Prostate gland (tissue), 2 donors: ENCODE measurements at regions not wholly inside any gene's neighbourhood (a gene's known extent, or its start where the extent isn't known, plus 50 kb on each side); places are given as distances from the start of the nearest gene placed in this dataset.

Experiments used
- DNase-seq: peaks from one replicate; pipeline ENCODE4 v3.0.0-alpha.2; 2019; ENCODE audit warnings: low spot score
- H3K27ac ChIP-seq, 2 donors: fragments of 200-600 bp; sonication (generic); 2 replicates each; pipeline ENCODE4 v1.5.1; 2017 to 2019
- H3K27me3 ChIP-seq: fragments of 200-600 bp; sonication (generic); replicated peaks from 2 replicates; pipeline ENCODE4 v1.5.1; 2019; ENCODE audit not compliant: insufficient read depth
- H3K36me3 ChIP-seq, 2 donors: fragments of 200-600 bp; sonication (generic); 1 replicate in 1 of 2; 2 replicates in 1 of 2; pipeline versions ENCODE4 v1.5.1 to v1.8.1; 2017 to 2019
- H3K4me1 ChIP-seq: fragments of 200-600 bp; sonication (generic); replicated peaks from 2 replicates; pipeline ENCODE4 v1.5.1; 2019
- H3K4me3 ChIP-seq, 2 donors: fragments of 200-600 bp; sonication (generic); 2 replicates each; pipeline ENCODE4 v1.5.1; 2017 to 2019
- H3K9me3 ChIP-seq: fragments of 200-600 bp; sonication (generic); 2 replicates; pipeline ENCODE4 v1.5.1; 2017
- POLR2A ChIP-seq: fragments of 450-650 bp; IDR thresholded peaks from one replicate; pipeline ENCODE4 v1.6.1; 2016; ENCODE audit warnings: antibody characterized with exemption, mild to moderate bottlenecking
- POLR2AphosphoS5 ChIP-seq: sonication (generic); formaldehyde crosslinking; IDR thresholded peaks from one replicate; pipeline ENCODE4 v1.6.1; 2017; ENCODE audit warnings: antibody characterized with exemption
- WGBS: methylation state at CpG from one replicate; pipeline ENCODE4 v1.1.5; 2018; 5-methylcytosine and 5-hydroxymethylcytosine counted together
- intact Hi-C: fragments of 100-400 bp; cut with DNase I; formaldehyde crosslinking; loops from one replicate; pipeline ENCODE4 v1.14.2; 2022
- TF ChIP-seq, protein P1 (sequence below), 4 experiments: fragments of 200-600 bp in 2 of 4; fragments of 450-650 bp in 2 of 4; sonication (generic) in 2 of 4; IDR thresholded peaks; 1 replicate in 3 of 4; 2 replicates in 1 of 4; pipeline ENCODE4 v1.5.1; 2016 to 2019; ENCODE audit warnings: antibody characterized with exemption in 4 of 4, mild to moderate bottlenecking in 2 of 4, moderate library complexity in 2 of 4

DNA sequence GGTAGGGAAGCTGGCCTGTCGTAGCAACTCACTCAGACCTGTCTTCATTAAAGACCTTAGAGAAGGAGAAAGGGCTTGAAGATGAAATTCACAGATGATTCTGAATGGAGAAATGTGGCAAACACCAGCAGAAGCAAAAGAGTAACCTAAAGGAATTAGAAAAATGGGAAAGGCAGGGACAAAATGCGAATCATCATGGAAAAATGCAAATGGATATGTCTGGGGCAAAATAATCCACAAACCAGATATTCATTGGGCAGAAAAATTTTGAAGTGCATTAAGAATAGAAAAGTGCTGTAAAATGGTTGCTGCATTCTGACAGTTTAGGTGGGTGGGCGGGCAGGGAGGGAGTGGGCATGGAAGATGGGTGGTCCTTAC, 156.9 kb upstream of the RASGRP1 start:
- Histone ChIP-seq H3K4me1 (no peaks in the 10 kb centered on the region), H3K27ac (no peak overlapping the region), H3K4me3 (no peak overlapping the region), H3K27me3 (no peaks in the 10 kb centered on the region), H3K36me3 (no peaks in the 10 kb centered on the region), H3K9me3 (no peaks in the 10 kb centered on the region)
- 89% methylated on average over 3 of the region's 3 CpGs for WGBS
- TF ChIP-seq, protein P1, sequence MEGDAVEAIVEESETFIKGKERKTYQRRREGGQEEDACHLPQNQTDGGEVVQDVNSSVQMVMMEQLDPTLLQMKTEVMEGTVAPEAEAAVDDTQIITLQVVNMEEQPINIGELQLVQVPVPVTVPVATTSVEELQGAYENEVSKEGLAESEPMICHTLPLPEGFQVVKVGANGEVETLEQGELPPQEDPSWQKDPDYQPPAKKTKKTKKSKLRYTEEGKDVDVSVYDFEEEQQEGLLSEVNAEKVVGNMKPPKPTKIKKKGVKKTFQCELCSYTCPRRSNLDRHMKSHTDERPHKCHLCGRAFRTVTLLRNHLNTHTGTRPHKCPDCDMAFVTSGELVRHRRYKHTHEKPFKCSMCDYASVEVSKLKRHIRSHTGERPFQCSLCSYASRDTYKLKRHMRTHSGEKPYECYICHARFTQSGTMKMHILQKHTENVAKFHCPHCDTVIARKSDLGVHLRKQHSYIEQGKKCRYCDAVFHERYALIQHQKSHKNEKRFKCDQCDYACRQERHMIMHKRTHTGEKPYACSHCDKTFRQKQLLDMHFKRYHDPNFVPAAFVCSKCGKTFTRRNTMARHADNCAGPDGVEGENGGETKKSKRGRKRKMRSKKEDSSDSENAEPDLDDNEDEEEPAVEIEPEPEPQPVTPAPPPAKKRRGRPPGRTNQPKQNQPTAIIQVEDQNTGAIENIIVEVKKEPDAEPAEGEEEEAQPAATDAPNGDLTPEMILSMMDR (IDR thresholded peaks at IDR 0.05), result no peak
- TF ChIP-seq POLR2AphosphoS5, result no peak
- no peak for TF ChIP-seq POLR2A
- no peak for DNase-seq
- intact Hi-C loops, result no loop called here

DNA sequence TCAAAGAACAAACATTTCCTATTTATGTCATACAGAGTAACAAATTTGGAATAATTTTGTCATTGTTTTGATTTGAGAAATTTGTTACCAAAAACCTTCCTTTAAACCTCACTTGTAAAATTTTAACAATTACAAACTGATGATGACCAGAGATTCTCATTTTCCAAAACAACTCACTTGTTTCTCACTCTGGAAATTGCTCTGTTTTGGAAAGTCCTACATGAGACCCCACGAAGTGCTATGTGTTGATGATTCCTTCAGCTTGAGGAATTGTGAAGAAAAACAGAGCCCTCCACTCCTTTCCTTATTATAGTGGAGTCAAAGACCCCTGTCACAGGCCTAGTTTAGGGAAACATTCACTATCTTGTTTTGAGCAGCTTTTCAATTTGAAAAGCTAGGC, 157.6 kb upstream of the RASGRP1 start:
- WGBS, result 64% methylated on average over 1 of the region's 1 CpG
- no peaks in the 10 kb centered on the region for H3K27me3 ChIP-seq

DNA sequence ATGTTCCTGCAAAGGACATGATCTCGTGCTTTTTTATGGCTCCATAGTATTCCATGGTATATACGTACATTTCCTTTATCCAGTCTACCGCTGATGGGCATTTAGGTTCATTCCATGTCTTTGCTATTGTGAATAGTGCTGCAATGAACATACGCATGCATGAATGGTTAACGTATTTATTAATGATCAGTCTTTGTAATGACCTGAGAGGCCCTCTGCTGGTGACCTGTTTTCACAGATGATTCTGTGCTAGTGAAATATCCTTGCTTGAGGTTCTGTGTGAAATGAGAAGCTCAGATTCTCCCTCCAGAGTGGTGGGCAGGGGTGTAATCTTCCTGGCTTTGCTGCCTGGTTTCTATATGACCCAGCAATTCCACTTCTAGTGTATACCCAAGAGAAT, 160.2 kb upstream of the RASGRP1 start:
- no peaks in the 10 kb centered on the region for H3K4me1 ChIP-seq
- DNase-seq, result no peak
- intact Hi-C loops, result no loop called here
- no peak overlapping the region for H3K27ac ChIP-seq
- WGBS, result 98% methylated on average over 5 of the region's 5 CpGs
- no peaks in the 10 kb centered on the region for H3K36me3 ChIP-seq
- H3K27me3 ChIP-seq, result no peaks in the 10 kb centered on the region
- no peak overlapping the region for H3K4me3 ChIP-seq
- H3K9me3 ChIP-seq, result no peaks in the 10 kb centered on the region
- TF ChIP-seq POLR2AphosphoS5 (no peak), POLR2A (no peak)
- TF ChIP-seq, protein P1 (IDR thresholded peaks at IDR 0.05), result no peak

More for the DNA sequence above, 157.6 kb upstream of the RASGRP1 start:
- no peak for DNase-seq
- Histone ChIP-seq H3K4me3 (no peak overlapping the region), H3K36me3 (no peaks in the 10 kb centered on the region), H3K27ac (no peak overlapping the region), H3K4me1 (no peaks in the 10 kb centered on the region), H3K9me3 (no peaks in the 10 kb centered on the region)
- intact Hi-C loops, result no loop called here
- TF ChIP-seq POLR2AphosphoS5 (no peak), POLR2A (no peak)
- TF ChIP-seq, protein P1 (IDR thresholded peaks at IDR 0.05), result no peak

GRCh38 chr15:38726187-38726586, 161.6 kb upstream of the RASGRP1 start:
- H3K36me3 ChIP-seq, result no peaks in the 10 kb centered on the region
- H3K9me3 ChIP-seq, result no peaks in the 10 kb centered on the region
- no peaks in the 10 kb centered on the region for H3K27me3 ChIP-seq
- H3K4me3 ChIP-seq, result no peak overlapping the region
- H3K27ac ChIP-seq, result no peak overlapping the region
- DNase-seq, result no peak
- H3K4me1 ChIP-seq, result no peaks in the 10 kb centered on the region
- WGBS, result 61% methylated on average over 1 of the region's 1 CpG
- TF ChIP-seq POLR2AphosphoS5 (no peak), POLR2A (no peak)
- TF ChIP-seq, protein P1 (IDR thresholded peaks at IDR 0.05), result no peak
- intact Hi-C loops, result no loop called here

GRCh38 chr15:38733331-38733730, 168.7 kb upstream of the RASGRP1 start:
- no peaks in the 10 kb centered on the region for H3K4me1 ChIP-seq
- no peaks in the 10 kb centered on the region for H3K27me3 ChIP-seq
- H3K9me3 ChIP-seq, result no peaks in the 10 kb centered on the region
- DNase-seq, result no peak
- no peak overlapping the region for H3K27ac ChIP-seq
- intact Hi-C loops, result no loop called here
- TF ChIP-seq POLR2AphosphoS5 (no peak), POLR2A (no peak)
- TF ChIP-seq, protein P1 (IDR thresholded peaks at IDR 0.05), result no peak
- H3K4me3 ChIP-seq, result no peak overlapping the region
- no peaks in the 10 kb centered on the region for H3K36me3 ChIP-seq
